GM10266 (cell line): ENCODE measurements at regions not wholly inside any gene's neighbourhood (a gene's known extent, or its start where the extent isn't known, plus 50 kb on each side); places are given as distances from the start of the nearest gene placed in this dataset.

Experiments used
- DNase-seq: peaks from one replicate; pipeline ENCODE4 v3.0.0; 2012; ENCODE audit errors: extremely low spot score
- CTCF ChIP-seq: IDR thresholded peaks from 2 replicates; pipeline ENCODE4 v1.5.1; 2012; ENCODE audit warnings: mild to moderate bottlenecking, low read depth; ENCODE audit not compliant: control insufficient read depth, insufficient read depth; ENCODE audit errors: missing control alignments

DNA sequence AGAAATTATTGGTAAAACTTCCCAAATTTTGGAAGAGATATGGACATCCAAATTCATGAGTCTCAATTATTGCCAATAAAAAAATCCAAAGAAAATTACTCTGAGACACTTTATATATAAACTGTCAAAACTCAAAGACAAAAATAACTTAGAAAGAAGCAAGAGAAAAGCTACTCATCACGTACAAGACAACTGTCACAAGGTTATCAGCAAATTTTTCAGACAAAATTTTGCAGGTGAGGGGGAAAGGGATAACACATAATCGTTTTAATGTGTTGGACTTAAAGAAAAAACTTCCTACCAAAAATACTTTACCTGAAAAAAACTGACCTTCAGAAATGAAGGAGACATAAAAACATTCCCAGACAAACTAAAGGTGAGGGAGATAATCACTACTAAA is 272.5 kb downstream of the THBS2 start:
- no peak for TF ChIP-seq CTCF
- DNase-seq, result no peak

DNA sequence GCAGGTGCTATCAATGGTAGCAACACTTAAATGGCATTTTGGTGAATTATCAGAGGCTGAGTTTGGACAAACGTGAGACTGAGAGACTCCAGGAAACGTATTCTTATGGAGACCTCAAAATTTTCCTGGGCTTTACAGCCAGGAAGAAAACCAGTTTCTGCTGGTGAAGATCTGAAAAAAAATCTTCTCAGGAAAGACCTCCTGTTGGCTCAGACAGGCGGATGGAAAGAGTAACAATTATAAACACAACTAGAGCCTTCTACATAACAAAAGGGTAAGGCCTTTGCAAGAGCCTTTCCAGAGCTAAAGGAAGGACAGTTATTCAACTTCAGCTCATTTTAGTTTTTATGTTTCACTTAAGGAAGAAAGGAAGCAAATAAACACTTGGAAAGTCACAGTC is 274.4 kb downstream of the THBS2 start:
- DNase-seq, result no peak
- TF ChIP-seq CTCF, result no peak

DNA sequence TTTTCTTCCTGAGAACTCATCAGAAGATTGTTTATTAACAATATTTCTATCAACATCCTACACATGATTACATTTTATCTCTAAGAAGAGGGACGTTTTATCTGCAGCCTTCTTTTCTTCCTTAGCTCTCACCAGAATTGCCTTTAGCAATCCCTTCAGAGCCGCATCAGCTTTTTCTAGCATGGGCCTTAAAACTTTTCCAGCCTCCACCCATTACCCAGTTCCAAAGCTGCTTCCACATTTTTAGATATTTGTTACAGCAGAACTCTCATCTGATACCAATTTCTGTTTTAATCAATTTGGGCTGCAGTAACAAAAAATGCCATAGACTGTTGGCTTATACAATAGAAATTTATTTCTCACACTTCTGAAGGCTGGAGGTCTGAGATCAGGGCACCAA is 281.5 kb downstream of the THBS2 start:
- no peak for TF ChIP-seq CTCF
- DNase-seq, result no peak

GRCh38 chr6:168971549-168971948 is 282.1 kb downstream of the THBS2 start:
- no peak for TF ChIP-seq CTCF

GRCh38 chr6:168968801-168969200 is 284.8 kb downstream of the THBS2 start:
- no peak for TF ChIP-seq CTCF
- DNase-seq, result no peak

More at GRCh38 chr6:168971549-168971948, 282.1 kb downstream of the THBS2 start:
- no peak for DNase-seq

- TF ChIP-seq CTCF, result no peak
- DNase-seq, result no peak
Observed at GRCh38 chr6:168968228-168968627, 285.4 kb downstream of the THBS2 start.

GRCh38 chr6:168967281-168967925 is 286.2 kb downstream of the THBS2 start:
- no peak for TF ChIP-seq CTCF
- no peak for DNase-seq
